GM12874 (cell line): ENCODE measurements at regions not wholly inside any gene's neighbourhood (a gene's known extent, or its start where the extent isn't known, plus 50 kb on each side); places are given as distances from the start of the nearest gene placed in this dataset.

Experiments
- TF ChIP-seq, protein P1 (sequence below): IDR thresholded peaks from 2 replicates; pipeline ENCODE4 v1.5.1; 2011; ENCODE audit warnings: low read depth, mild to moderate bottlenecking, control low read depth, low read length, moderate library complexity; ENCODE audit not compliant: insufficient read depth

DNA sequence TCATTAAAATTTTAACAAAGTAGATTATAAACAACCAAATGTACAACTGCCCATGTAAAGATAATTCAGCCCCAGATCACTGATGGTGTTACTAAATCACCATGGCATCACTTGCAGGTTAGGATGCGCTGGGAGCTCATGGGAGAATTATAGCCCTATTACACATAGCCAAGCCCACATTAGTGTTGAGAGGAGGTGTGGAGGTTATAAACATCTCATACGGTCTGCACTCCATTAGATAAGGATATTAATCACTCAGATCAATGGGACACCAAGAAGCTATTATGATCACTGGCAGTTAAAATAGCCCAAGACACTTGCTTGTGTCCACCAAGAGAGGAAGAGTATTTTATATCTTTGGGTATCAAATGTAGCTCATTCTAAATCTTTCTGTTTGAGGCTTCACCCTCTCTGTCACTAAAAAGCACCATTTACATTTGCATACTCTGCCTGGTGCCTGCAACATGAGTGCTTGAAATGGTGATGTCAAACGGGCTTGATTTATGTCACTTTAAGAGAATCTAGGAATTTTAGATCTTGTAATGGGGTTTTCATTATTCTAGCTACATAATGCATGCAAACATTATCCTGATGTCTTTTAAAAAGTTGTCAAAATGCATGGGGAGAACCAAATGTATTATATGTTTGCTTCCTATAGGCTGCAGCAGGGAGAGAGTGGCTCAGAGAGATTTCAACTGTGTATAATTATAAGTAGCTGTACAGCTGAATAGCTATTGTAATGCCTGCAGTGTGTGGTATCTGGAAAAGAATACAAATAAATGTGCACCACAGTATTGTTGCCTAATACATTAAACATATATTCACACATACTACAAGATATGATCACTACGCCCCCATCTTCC lies 654.1 kb upstream of the MARCKS start:
- TF ChIP-seq, protein P1, sequence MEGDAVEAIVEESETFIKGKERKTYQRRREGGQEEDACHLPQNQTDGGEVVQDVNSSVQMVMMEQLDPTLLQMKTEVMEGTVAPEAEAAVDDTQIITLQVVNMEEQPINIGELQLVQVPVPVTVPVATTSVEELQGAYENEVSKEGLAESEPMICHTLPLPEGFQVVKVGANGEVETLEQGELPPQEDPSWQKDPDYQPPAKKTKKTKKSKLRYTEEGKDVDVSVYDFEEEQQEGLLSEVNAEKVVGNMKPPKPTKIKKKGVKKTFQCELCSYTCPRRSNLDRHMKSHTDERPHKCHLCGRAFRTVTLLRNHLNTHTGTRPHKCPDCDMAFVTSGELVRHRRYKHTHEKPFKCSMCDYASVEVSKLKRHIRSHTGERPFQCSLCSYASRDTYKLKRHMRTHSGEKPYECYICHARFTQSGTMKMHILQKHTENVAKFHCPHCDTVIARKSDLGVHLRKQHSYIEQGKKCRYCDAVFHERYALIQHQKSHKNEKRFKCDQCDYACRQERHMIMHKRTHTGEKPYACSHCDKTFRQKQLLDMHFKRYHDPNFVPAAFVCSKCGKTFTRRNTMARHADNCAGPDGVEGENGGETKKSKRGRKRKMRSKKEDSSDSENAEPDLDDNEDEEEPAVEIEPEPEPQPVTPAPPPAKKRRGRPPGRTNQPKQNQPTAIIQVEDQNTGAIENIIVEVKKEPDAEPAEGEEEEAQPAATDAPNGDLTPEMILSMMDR, result no peak

DNA sequence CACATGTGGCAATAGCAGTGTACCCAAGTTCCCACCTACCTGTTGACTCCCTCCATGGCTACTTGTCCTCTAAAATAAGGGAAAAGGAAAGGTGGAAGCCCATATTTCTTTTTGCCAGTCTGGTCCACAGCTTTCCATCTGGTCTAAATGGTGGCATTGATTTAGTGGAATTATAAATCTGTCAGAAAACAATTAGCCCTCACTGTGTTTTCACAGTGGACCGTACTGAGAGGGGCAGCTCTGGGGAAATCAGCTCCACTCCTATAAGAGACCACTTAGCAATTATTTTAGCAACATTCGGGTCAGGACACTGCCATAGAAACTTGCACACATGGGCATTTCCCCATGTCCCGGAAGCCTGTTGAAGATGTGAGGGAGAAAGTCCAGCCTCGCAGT lies 653.4 kb upstream of the MARCKS start:
- TF ChIP-seq, protein P1, result no peak

DNA sequence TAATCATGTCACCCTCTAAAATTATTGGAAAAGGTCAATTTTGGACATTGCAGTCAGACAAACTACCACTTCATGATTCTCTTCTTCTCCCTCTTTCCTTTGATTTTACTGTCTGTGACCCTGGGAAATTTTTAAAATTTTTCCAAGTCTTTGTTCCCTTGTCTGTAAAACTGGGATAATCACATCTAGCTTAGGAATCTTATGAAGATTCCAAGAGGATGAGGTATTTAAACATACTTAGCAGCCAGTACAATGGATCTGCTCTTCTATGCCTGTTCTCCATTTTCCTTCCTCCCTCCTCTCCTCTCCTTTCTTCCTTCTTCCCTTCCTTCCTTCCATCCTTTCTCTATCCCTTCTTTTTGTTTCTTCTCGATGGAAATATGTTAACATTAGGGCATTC lies 651.6 kb upstream of the MARCKS start:
- TF ChIP-seq, protein P1, result no peak

DNA sequence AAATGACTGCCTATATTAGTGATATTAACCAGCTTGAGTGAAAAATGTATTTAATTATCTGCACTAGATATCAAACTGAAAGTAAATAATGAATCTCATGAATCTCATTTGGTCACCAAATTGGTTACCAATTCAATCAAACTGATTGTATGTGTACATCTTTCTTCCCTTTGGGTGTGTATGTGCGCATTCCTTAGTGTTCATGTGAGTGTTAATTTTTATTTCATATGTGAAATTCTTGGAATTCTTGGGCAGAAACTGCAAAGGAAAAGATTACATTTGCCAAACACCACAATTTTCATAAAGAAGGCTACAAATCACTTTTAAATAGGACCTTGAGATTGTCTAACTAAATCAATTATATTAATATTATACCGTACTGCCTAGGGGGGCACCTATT lies 648.4 kb upstream of the MARCKS start:
- TF ChIP-seq, protein P1, result no peak

DNA sequence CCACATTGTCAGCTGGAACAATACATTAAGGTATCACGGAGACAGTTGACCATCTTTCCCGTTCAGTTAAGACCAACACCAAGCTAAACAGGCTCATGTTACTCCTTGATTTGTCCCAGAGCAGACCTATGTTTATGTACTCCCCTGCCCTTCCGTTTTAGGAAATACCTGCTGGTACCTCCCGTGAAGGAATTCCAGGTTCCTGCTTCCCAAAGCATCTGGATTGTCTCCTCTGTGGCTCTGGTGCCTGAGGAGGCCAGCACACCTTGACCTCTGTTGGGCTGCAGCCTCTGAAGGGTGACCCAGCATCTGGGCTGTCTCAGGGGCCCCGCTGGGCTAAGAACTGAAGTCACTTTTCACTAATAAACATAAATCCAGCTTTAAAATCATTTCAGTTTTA lies 647.8 kb upstream of the MARCKS start:
- TF ChIP-seq, protein P1, result no peak

DNA sequence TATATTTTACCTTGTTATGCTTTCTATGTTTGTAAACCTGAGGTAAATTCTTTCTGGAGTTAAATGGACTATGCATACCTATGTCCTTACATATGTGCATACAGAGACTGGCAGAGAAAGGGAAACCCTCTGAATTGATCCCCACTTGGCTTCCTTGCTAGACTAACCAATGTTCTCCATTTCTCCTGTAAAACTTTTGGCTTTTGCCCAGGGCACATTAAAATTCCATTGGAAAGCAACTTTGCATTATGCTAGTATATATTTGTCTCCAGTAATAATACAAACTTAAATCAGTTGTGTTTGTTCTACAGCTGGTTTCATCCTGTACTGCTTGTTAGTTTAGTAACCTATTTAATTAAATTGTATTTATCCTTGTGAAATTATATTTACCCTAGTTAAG lies 646.0 kb upstream of the MARCKS start:
- TF ChIP-seq, protein P1, result no peak

DNA sequence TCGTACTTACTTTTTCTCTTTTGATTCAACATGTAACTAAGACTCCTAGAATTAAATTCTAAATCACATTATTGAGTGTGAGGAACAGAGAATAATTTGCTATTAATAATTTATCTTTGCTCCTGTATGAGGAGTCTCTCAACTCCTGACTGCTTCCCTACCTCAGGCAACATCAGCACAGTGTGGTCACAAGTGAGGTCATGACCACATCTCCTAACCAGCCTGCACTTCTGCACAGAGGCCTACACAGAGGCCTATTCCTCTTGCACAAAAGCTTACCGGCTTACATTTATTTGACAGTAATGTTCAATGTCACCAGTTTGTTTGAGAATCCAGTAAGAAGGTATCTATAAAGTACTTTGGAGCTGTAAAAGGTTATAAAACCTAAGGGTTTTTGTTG lies 637.4 kb upstream of the MARCKS start:
- TF ChIP-seq, protein P1, result no peak
